Bronchial epithelial cell (primary cell): ENCODE measurements at regions not wholly inside any gene's neighbourhood (a gene's known extent, or its start where the extent isn't known, plus 50 kb on each side); places are given as distances from the start of the nearest gene placed in this dataset.

Source experiments
- DNase-seq: peaks from one replicate; pipeline ENCODE4 v3.0.0-alpha.2; 2010; ENCODE audit warnings: low read depth
- FAIRE-seq: peaks from 2 replicates; lab custom pipeline; 2011; peaks lifted over from hg19 to GRCh38; lab: Jason Lieb, UNC
- H3K27me3 ChIP-seq: 2 replicates; pipeline ENCODE4 v1.5.1; 2011; ENCODE audit warnings: low read length; ENCODE audit not compliant: control insufficient read depth, insufficient read depth
- H3K36me3 ChIP-seq: 2 replicates; pipeline ENCODE4 v1.5.1; 2011; ENCODE audit warnings: low read length; ENCODE audit not compliant: control insufficient read depth, insufficient read depth
- H3K4me3 ChIP-seq: 2 replicates; pipeline ENCODE4 v1.5.1; 2011; ENCODE audit warnings: mild to moderate bottlenecking, low read depth, low read length, control low read depth
- TF ChIP-seq, protein P1 (sequence below): IDR thresholded peaks from 2 replicates; pipeline ENCODE4 v1.5.1; 2011; ENCODE audit warnings: mild to moderate bottlenecking, moderate library complexity, low read length, control low read depth, inconsistent platforms; ENCODE audit not compliant: insufficient read depth, severe bottlenecking

DNA sequence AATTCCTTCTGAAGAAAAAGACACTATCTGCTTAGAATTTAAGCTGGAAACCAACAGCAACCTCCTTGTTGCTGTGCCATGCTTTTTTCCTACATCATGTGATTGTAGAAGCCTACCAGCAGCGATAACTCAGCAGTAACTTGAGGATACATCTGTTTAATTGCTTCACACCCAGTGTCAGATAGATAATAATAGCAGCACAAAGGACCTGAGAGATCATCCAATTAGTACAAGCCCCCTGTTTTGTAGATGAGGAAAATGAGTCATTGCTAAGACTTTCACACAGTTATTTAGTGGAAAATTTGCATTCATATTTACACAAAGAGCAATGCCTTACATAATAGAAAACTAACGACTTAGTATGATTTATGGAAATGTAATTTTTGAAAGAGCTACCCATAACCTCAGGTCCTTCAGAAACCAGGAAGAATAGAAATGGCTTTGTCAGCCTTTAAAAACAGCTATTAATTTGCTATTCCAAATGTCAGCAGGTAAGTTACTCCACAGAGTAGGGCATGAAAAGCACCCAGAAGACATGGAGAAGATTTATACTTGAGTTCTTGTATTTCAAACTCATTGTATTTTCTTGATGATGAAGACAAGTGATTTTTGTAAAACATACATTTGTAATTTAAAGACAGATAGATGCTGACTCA, 93.7 kb upstream of the SGCG start:
- DNase-seq = no peak
- Histone ChIP-seq H3K27me3 (no peaks in the 10 kb centered on the region), H3K4me3 (no peak overlapping the region), H3K36me3 (no peaks in the 10 kb centered on the region)
- TF ChIP-seq, protein P1, sequence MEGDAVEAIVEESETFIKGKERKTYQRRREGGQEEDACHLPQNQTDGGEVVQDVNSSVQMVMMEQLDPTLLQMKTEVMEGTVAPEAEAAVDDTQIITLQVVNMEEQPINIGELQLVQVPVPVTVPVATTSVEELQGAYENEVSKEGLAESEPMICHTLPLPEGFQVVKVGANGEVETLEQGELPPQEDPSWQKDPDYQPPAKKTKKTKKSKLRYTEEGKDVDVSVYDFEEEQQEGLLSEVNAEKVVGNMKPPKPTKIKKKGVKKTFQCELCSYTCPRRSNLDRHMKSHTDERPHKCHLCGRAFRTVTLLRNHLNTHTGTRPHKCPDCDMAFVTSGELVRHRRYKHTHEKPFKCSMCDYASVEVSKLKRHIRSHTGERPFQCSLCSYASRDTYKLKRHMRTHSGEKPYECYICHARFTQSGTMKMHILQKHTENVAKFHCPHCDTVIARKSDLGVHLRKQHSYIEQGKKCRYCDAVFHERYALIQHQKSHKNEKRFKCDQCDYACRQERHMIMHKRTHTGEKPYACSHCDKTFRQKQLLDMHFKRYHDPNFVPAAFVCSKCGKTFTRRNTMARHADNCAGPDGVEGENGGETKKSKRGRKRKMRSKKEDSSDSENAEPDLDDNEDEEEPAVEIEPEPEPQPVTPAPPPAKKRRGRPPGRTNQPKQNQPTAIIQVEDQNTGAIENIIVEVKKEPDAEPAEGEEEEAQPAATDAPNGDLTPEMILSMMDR = no peak
- FAIRE-seq = no peak

DNA sequence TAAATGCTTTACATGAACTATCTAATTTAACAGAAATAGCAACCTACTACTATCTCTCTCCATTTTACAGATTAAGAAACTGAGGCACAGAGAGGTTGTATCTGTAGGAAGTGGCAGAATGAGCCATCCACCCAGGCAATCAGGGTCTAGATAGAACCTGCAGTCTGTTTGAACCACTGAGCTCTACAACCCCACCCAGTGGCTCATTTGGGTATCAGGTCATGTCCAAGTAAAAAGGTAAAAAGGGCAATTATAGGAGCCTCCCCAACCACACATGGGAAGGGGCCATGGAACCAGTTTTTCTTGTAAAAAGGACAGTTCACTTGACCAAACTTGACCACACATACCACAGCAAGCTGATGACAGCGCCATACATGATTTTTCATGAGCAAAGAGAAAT, 92.9 kb upstream of the SGCG start:
- Histone ChIP-seq H3K27me3 (no peaks in the 10 kb centered on the region), H3K4me3 (no peak overlapping the region), H3K36me3 (no peaks in the 10 kb centered on the region)
- peak; percentile 44 for DNase-seq
- TF ChIP-seq, protein P1 = peak; percentile 66
- no peak for FAIRE-seq

DNA sequence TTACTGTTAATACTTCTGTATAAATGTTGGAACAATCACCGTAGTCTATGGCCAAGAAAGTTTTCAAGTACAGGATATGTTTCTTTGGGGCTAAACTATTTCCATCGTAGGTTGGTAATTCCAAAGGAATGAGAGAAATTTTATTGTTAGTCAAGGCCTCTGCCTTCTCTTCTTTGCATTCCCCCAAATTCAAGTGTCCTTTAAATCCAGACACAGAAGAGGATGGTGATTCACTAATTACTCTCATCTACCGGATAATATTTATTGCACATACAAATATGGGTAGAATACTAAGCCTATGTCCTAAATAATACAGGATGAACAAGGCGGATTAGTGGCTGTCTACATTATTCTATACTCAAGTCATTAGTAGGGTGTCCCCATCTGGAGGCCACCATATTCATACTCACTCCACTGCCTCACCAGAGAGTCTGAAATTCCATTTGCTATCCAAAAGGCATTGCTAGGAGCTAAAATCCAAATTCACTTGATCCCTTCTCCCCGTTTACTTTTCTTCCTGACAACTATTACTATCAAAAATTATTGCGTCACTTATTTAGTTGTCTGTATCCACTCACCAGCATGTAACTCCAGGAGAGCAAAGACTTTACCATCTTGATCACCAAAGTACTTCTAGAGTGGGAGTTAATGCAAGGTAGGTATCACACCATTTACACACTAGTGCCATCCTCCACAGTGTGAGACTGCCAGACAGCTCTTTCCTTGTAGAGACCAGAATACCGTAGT, 82.4 kb upstream of the SGCG start:
- Histone ChIP-seq H3K36me3 (no peaks in the 10 kb centered on the region), H3K4me3 (no peak overlapping the region), H3K27me3 (no peaks in the 10 kb centered on the region)
- FAIRE-seq (no peak), DNase-seq (no peak)
- TF ChIP-seq, protein P1 = no peak

DNA sequence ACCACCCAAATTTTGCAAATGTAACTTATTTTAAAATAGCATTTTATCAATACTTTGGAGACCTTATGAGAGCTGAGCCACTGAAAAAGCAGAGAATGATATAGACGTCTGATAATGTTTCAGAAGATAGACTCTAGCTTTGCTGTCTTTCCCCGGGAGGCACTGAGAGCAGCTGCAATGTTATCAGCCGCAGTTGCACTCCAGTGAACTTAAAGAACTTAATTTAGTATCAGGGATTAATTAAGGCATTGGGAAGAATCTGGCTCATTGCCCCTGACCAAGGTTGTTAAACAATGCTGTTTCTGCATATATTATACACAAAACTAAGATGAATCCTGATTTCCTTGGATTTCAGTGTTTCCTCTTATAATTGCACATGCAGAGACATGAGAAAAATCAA, 75.7 kb upstream of the SGCG start:
- Histone ChIP-seq H3K27me3 (no peaks in the 10 kb centered on the region), H3K4me3 (no peak overlapping the region), H3K36me3 (no peaks in the 10 kb centered on the region)
- no peak for DNase-seq
- no peak for FAIRE-seq
- TF ChIP-seq, protein P1 = no peak

DNA sequence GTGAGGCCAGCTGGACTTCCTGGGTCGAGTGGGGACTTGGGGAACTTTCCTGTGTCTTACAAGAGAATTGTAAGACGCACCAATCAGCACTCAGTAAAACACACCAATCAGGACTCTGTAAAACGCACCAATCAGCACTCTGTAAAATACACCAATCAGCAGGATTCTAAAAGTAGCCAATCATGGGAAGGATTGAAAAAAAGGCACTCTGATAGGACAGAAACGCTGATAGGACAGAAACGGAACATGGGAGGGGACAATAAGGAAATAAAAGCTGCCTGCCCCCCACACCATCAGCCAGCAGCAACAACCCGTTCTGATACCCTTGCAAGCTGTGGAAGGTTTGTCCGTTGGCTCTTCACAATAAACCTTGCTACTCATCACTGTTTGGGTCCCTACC, 73.1 kb upstream of the SGCG start:
- FAIRE-seq = no peak
- no peak overlapping the region for H3K4me3 ChIP-seq
- H3K27me3 ChIP-seq = no peaks in the 10 kb centered on the region
- no peaks in the 10 kb centered on the region for H3K36me3 ChIP-seq
- TF ChIP-seq, protein P1 = no peak
- DNase-seq = no peak
